HepG2 (cell line): ENCODE measurements at regions not wholly inside any gene's neighbourhood (a gene's known extent, or its start where the extent isn't known, plus 50 kb on each side); places are given as distances from the start of the nearest gene placed in this dataset.

Experiments used
- CHD2 ChIP-seq: IDR thresholded peaks from 2 replicates; pipeline ENCODE4 v1.6.1; 2011; ENCODE audit warnings: low read depth, low read length, improper control_type of control experiment
- FOXA3 ChIP-seq: IDR thresholded peaks from 2 replicates; pipeline ENCODE4 v1.6.1; 2016; ENCODE audit warnings: missing genetic modification reagents, missing compliant biosample characterization
- HOXA5 ChIP-seq: sonication (generic); formaldehyde crosslinking; IDR thresholded peaks from 2 replicates; pipeline ENCODE4 v1.4.0; 2020; ENCODE audit warnings: missing genetic modification reagents
- JDP2 ChIP-seq: sonication (generic); formaldehyde crosslinking; IDR thresholded peaks from 2 replicates; pipeline ENCODE4 v1.8.1; 2022; ENCODE audit warnings: missing genetic modification reagents, borderline replicate concordance
- KLF13 ChIP-seq: sonication (generic); formaldehyde crosslinking; IDR thresholded peaks from 2 replicates; pipeline ENCODE4 v1.4.0; 2020; ENCODE audit warnings: mild to moderate bottlenecking, missing genetic modification reagents
- NFKBIZ ChIP-seq: IDR thresholded peaks from 2 replicates; pipeline ENCODE4 v1.6.1; 2018; ENCODE audit warnings: missing genetic modification reagents, missing compliant biosample characterization
- NR2F2 ChIP-seq: IDR thresholded peaks from 2 replicates; pipeline ENCODE4 v1.6.1; 2012; ENCODE audit warnings: low read depth, inconsistent platforms, borderline replicate concordance
- PRMT3 ChIP-seq: sonication (generic); formaldehyde crosslinking; IDR thresholded peaks from 2 replicates; pipeline ENCODE4 v1.8.1; 2022; ENCODE audit warnings: low read depth, mild to moderate bottlenecking, moderate library complexity, missing genetic modification reagents, borderline replicate concordance
- SP140L ChIP-seq: sonication (generic); formaldehyde crosslinking; IDR thresholded peaks from 2 replicates; pipeline ENCODE4 v1.4.0; 2020; ENCODE audit warnings: missing genetic modification reagents, borderline replicate concordance
- USF2 ChIP-seq, 2 experiments: sonication (generic) in 1 of 2; formaldehyde crosslinking in 1 of 2; IDR thresholded peaks; 2 replicates each; pipeline versions ENCODE4 v1.5.1 to v1.6.1; 2011 to 2020; ENCODE audit warnings: borderline replicate concordance in 1 of 2, low read depth in 1 of 2, low read length in 1 of 2, mild to moderate bottlenecking in 1 of 2, missing genetic modification reagents in 1 of 2, moderate library complexity in 1 of 2
- ZKSCAN5 ChIP-seq: sonication (generic); formaldehyde crosslinking; IDR thresholded peaks from 2 replicates; pipeline ENCODE4 v1.5.1; 2020; ENCODE audit warnings: mild to moderate bottlenecking, missing genetic modification reagents
- ZMAT5 ChIP-seq: sonication (generic); formaldehyde crosslinking; IDR thresholded peaks from 2 replicates; pipeline ENCODE4 v1.5.0; 2020; ENCODE audit warnings: mild to moderate bottlenecking, low read depth, missing genetic modification reagents, borderline replicate concordance
- ZNF614 ChIP-seq: IDR thresholded peaks from 2 replicates; pipeline ENCODE4 v1.6.1; 2018; ENCODE audit warnings: missing biosample characterization, missing genetic modification reagents, inconsistent platforms, borderline replicate concordance
- ZNF724P ChIP-seq: sonication (generic); formaldehyde crosslinking; IDR thresholded peaks from 2 replicates; pipeline ENCODE4 v1.8.0; 2022; ENCODE audit warnings: missing genetic modification reagents, borderline replicate concordance

GRCh38 chr7:69510114-69510513 is 88.2 kb upstream of the AUTS2 start (continued):
- TF ChIP-seq ZNF614 (CRISPR knock-in tag) (no peak), KLF13 (CRISPR knock-in tag) (no peak), HOXA5 (CRISPR knock-in tag) (no peak), PRMT3 (CRISPR knock-in tag) (no peak), JDP2 (no peak), CHD2 (no peak), ZNF724P (CRISPR knock-in tag) (no peak), ZMAT5 (CRISPR knock-in tag) (no peak), SP140L (CRISPR knock-in tag) (no peak), NR2F2 (no peak), ZKSCAN5 (CRISPR knock-in tag) (no peak), FOXA3 (no peak), NFKBIZ (no peak), USF2 (IDR thresholded peaks at IDR 0.05; ENCODE audit: low read depth, low read length) (no peak), USF2 (CRISPR knock-in tag; IDR thresholded peaks at IDR 0.05; ENCODE audit: borderline replicate concordance) (no peak)
